ENCODE measurements at regions not wholly inside any gene's neighbourhood (a gene's known extent, or its start where the extent isn't known, plus 50 kb on each side); places are given as distances from the start of the nearest gene placed in this dataset.

DNA sequence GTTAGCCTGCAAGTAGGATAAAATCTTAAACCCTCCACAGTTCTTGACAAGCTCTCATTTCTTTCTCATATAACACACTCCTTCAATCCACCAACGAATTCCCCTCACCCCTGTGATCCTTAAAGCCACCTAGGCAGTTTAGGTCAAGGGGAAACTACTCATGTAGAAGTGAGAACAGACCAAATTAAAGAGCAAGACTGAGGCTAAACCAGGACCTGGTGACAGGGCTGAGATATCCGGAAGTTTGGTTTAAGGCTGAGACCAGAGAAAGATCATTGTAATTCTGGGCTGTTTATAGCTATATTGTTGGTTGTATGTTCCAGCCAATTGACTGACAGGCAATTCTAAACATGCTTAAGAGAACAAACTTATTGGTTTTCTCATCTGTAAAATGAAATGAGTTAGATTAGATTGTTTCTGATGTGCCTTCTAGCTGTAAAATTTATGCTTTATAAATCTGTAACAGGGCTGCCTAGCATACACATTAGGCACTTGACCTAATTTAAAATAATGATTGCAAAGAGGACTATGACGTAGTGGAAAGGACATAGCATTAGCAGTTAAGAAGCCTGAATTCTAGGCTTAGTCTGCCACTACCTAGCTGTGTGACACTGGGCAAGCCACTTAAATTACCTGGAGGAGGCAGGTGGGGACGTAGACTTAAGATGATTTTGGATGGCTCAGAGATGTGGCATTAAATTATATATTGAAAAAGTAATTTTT, 53.9 kb upstream of the PTGR2 start:
- TF ChIP-seq, protein P1, sequence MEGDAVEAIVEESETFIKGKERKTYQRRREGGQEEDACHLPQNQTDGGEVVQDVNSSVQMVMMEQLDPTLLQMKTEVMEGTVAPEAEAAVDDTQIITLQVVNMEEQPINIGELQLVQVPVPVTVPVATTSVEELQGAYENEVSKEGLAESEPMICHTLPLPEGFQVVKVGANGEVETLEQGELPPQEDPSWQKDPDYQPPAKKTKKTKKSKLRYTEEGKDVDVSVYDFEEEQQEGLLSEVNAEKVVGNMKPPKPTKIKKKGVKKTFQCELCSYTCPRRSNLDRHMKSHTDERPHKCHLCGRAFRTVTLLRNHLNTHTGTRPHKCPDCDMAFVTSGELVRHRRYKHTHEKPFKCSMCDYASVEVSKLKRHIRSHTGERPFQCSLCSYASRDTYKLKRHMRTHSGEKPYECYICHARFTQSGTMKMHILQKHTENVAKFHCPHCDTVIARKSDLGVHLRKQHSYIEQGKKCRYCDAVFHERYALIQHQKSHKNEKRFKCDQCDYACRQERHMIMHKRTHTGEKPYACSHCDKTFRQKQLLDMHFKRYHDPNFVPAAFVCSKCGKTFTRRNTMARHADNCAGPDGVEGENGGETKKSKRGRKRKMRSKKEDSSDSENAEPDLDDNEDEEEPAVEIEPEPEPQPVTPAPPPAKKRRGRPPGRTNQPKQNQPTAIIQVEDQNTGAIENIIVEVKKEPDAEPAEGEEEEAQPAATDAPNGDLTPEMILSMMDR (conservative IDR thresholded peaks at IDR 0.05), result no peak
- no peak for TF ChIP-seq EZH2 (IDR thresholded peaks at IDR 0.05; ENCODE audit: low read depth)

All from PC-9 (cell line).